CD4-positive, alpha-beta T cell treated with Interleukin-15 for 4 hours (primary cell): ENCODE measurements at regions not wholly inside any gene's neighbourhood (a gene's known extent, or its start where the extent isn't known, plus 50 kb on each side); places are given as distances from the start of the nearest gene placed in this dataset.
"Not testable (repeated sequence)": the region's sequence is repeated elsewhere in the genome, so short reads cannot be mapped to it uniquely, and the experiment has no call there.

Experiments
- DNase-seq: peaks from one replicate; pipeline ENCODE4 v3.0.0-alpha.2; 2020; ENCODE audit warnings: low spot score

- no peak for DNase-seq
Observed at GRCh38 chr4:10811991-10812390, 127.4 kb upstream of the CLNK start.

- DNase-seq: no peak
Observed at GRCh38 chr4:10810411-10810810, 125.8 kb upstream of the CLNK start.

- no peak for DNase-seq
Observed at GRCh38 chr4:10809905-10810304, 125.3 kb upstream of the CLNK start.

- DNase-seq: no peak
Observed at GRCh38 chr4:10808591-10808990, 124.0 kb upstream of the CLNK start.

- DNase-seq: no peak
Observed at GRCh38 chr4:10806953-10807645, 122.5 kb upstream of the CLNK start.

GRCh38 chr4:10803713-10804343 lies 119.3 kb upstream of the CLNK start:
- DNase-seq: no peak

- no peak for DNase-seq
Observed at GRCh38 chr4:10787365-10787764, 102.8 kb upstream of the CLNK start.

GRCh38 chr4:10784621-10785020 lies 100.1 kb upstream of the CLNK start:
- no peak for DNase-seq

- no peak for DNase-seq
Observed at GRCh38 chr4:10783351-10783750, 98.8 kb upstream of the CLNK start.

- DNase-seq: no peak
Observed at GRCh38 chr4:10781805-10782204, 97.2 kb upstream of the CLNK start.

- DNase-seq: not testable (repeated sequence)
Observed at GRCh38 chr4:10780803-10781202, 96.2 kb upstream of the CLNK start.

GRCh38 chr4:10775132-10775531 lies 90.6 kb upstream of the CLNK start:
- not testable (repeated sequence) for DNase-seq

GRCh38 chr4:10773656-10774055 lies 89.1 kb upstream of the CLNK start:
- no peak for DNase-seq

GRCh38 chr4:10773010-10773409 lies 88.4 kb upstream of the CLNK start:
- DNase-seq: no peak

GRCh38 chr4:10765386-10765785 lies 80.8 kb upstream of the CLNK start:
- DNase-seq: no peak

GRCh38 chr4:10762561-10762960 lies 78.0 kb upstream of the CLNK start:
- DNase-seq: no peak

GRCh38 chr4:10761903-10762302 lies 77.3 kb upstream of the CLNK start:
- no peak for DNase-seq

- no peak for DNase-seq
Observed at GRCh38 chr4:10760086-10760485, 75.5 kb upstream of the CLNK start.

GRCh38 chr4:10758906-10759305 lies 74.3 kb upstream of the CLNK start:
- DNase-seq: no peak

GRCh38 chr4:10753856-10754402 lies 69.4 kb upstream of the CLNK start:
- no peak for DNase-seq

- no peak for DNase-seq
Observed at GRCh38 chr4:10753336-10753735, 68.8 kb upstream of the CLNK start.

GRCh38 chr4:10750714-10751113 lies 66.1 kb upstream of the CLNK start:
- DNase-seq: no peak

- no peak for DNase-seq
Observed at GRCh38 chr4:10747186-10747585, 62.6 kb upstream of the CLNK start.
